NCI-H1417 treated with DMSO at 0.1 percent for 48 hours (cell line): ENCODE measurements at regions not wholly inside any gene's neighbourhood (a gene's known extent, or its start where the extent isn't known, plus 50 kb on each side); places are given as distances from the start of the nearest gene placed in this dataset.
"Not testable (repeated sequence)": the region's sequence is repeated elsewhere in the genome, so short reads cannot be mapped to it uniquely, and the experiment has no call there.

Experiments
- DNase-seq: peaks from one replicate; lab custom pipeline; 2025; lab: John Stamatoyannopoulos, UW

GRCh38 chr3:30299674-30300385 lies 306.6 kb upstream of the TGFBR2 start:
- no peak for DNase-seq

- no peak for DNase-seq
Measured at GRCh38 chr3:30300809-30301208, 305.6 kb upstream of the TGFBR2 start.

GRCh38 chr3:30302027-30302426 lies 304.4 kb upstream of the TGFBR2 start:
- no peak for DNase-seq

DNA sequence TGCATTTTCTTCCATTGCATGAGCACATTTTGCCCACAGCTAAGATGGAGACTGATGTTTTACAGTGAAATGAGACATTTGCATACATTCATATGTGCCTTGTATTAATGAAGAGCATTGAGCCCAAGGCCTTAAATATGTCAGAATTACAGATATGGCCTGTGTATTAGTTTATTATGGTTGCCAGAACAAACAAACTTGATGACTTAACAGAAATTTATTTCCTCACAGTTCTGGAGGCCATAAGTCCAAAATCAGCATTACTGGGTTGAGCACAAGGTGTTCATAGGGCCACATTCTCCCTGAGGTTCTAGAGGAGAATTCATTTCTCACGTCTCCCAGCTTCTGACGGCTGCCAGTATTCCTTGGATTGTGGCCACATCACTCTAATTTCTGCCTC lies 302.6 kb upstream of the TGFBR2 start:
- DNase-seq = no peak

GRCh38 chr3:30305021-30305420 lies 301.4 kb upstream of the TGFBR2 start:
- no peak for DNase-seq

DNA sequence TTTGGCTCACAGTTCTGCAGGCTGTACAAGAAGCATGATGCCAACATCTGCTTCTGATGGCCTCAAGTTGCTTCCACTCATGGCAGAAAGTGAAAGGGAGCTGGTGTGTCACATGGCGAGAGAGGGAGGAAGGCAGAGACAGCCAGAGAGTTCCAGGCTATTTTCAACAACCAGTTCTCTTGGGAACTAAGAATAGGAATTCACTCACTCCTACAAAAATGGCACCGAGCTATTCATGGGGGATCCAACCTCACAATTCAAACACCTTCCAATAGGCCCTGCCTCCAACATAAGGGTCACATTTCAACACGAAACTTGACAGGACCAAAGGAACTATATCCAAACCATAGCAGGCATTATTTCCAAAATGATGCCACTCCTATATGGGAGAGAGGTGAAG lies 299.5 kb upstream of the TGFBR2 start:
- DNase-seq = no peak

- DNase-seq = no peak
Measured at GRCh38 chr3:30307372-30307950, 298.9 kb upstream of the TGFBR2 start.

DNA sequence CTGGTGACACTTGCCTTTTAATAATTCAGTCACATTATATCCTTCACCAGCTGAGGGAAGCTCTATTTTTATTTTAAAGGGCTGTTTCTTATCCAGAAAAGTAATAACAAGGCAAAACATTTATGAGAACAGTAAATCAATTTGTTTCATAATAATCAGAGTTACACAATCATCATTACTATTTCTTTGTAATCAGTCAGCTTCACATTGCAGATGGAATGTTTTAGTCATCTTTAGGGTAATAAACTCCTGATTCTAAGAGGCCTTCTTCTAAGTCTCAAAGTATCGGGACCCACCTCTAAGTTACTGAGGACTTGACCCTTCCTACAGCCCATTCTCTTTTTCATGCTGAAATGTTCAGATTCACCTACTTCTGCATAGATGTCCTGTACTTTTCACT lies 298.3 kb upstream of the TGFBR2 start:
- DNase-seq = no peak

GRCh38 chr3:30309961-30310954 lies 296.1 kb upstream of the TGFBR2 start:
- DNase-seq = no peak

GRCh38 chr3:30311781-30312180 lies 294.6 kb upstream of the TGFBR2 start:
- no peak for DNase-seq

- DNase-seq = no peak
Measured at GRCh38 chr3:30313840-30314239, 292.6 kb upstream of the TGFBR2 start.

DNA sequence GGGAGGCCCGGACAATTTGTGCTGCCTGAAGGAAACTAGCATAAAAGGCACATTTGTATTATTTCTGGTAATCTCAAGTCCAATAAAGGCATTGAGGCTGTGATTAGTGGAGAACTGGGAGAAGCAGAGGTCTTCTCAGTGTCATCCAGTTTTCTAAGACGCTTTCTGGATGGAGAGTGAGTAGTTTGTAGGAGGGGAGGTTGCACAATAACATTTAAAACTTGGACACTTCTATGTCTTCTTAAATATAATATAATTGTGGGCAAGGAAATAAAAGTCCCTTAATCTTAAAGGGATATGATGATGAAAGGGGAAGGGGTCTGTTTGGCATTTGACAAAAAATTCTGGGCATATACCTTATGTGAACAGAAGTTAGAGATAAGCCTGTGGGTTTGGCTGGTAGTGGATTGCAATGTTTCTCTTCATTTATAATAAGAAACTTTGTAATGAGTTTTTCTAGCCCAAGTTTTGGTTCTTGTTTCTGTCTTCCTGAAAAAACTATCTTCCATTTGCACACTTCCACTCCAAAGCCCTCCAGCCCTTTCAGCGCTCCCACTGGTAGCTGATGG lies 291.6 kb upstream of the TGFBR2 start:
- DNase-seq = no peak

DNA sequence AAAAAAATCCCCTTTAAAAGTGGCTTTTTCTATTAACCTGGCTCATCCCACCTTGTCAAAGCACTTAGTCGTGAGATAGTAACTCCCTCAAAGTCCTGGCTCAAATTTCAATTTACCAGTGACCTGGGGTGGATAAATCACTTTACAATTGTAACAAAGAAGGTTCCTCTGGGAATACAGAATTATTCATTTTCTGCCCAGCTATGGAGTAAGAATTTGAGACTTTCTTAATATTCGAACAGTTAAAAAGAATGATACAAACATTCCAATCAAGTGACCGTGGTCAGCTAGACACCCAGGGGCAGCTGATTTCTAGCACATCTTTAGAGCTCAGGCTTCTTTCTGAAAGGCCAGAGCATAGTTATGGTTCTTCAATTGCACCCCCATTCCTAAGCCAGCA lies 291.0 kb upstream of the TGFBR2 start:
- no peak for DNase-seq

GRCh38 chr3:30317561-30317960 lies 288.8 kb upstream of the TGFBR2 start:
- DNase-seq = no peak

DNA sequence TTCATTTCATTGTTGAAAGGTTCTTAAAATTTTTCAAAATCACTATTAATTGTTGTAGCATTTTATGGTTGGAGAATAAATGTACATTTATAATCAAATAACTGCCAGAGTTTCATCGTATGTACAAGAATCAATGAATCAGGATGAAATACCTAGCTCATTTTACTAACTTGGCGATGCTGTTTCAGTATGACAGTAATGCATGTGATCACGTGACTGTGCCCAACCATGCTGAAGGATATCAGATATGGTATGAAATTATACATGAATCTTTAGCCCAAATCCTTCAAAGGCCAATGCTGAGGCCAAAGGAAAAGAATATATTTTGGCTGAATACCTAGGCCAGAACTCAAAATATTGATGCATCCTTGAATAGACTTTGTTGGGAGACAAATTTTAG lies 288.3 kb upstream of the TGFBR2 start:
- DNase-seq = no peak

GRCh38 chr3:30319713-30320112 lies 286.7 kb upstream of the TGFBR2 start:
- no peak for DNase-seq

- DNase-seq = no peak
Measured at GRCh38 chr3:30320392-30320791, 286.0 kb upstream of the TGFBR2 start.

DNA sequence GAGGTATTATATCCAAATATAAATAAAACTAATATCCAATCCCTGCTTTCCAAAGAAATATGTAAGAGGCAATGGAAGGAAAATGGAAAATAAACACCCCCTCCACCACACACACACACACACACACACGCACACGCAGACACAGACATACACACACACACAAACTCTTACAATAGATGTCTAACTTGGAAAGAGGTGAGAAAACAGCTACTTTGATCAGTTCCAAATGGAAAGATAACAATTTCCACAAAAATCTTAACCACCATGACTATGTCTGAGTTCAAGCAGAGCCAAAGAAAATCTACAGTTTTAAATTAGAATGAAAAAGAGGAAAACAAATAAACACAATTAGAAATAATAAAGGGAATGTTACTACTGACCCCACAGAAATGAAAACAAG lies 285.3 kb upstream of the TGFBR2 start:
- no peak for DNase-seq

- DNase-seq = not testable (repeated sequence)
Measured at GRCh38 chr3:30323649-30324048, 282.8 kb upstream of the TGFBR2 start.

- no peak for DNase-seq
Measured at GRCh38 chr3:30324587-30324986, 281.8 kb upstream of the TGFBR2 start.

GRCh38 chr3:30327976-30328375 lies 278.4 kb upstream of the TGFBR2 start:
- not testable (repeated sequence) for DNase-seq

GRCh38 chr3:30328935-30329334 lies 277.5 kb upstream of the TGFBR2 start:
- DNase-seq = not testable (repeated sequence)
